Prostate gland (tissue), 2 donors: ENCODE measurements at regions not wholly inside any gene's neighbourhood (a gene's known extent, or its start where the extent isn't known, plus 50 kb on each side); places are given as distances from the start of the nearest gene placed in this dataset.

Experiments
- POLR2A ChIP-seq: fragments of 450-650 bp; IDR thresholded peaks from one replicate; pipeline ENCODE4 v1.6.1; 2016; ENCODE audit warnings: antibody characterized with exemption, mild to moderate bottlenecking
- POLR2AphosphoS5 ChIP-seq: sonication (generic); formaldehyde crosslinking; IDR thresholded peaks from one replicate; pipeline ENCODE4 v1.6.1; 2017; ENCODE audit warnings: antibody characterized with exemption
- TF ChIP-seq, protein P1 (sequence below), 4 experiments: fragments of 200-600 bp in 2 of 4; fragments of 450-650 bp in 2 of 4; sonication (generic) in 2 of 4; IDR thresholded peaks; 1 replicate in 3 of 4; 2 replicates in 1 of 4; pipeline ENCODE4 v1.5.1; 2016 to 2019; ENCODE audit warnings: antibody characterized with exemption in 4 of 4, mild to moderate bottlenecking in 2 of 4, moderate library complexity in 2 of 4

DNA sequence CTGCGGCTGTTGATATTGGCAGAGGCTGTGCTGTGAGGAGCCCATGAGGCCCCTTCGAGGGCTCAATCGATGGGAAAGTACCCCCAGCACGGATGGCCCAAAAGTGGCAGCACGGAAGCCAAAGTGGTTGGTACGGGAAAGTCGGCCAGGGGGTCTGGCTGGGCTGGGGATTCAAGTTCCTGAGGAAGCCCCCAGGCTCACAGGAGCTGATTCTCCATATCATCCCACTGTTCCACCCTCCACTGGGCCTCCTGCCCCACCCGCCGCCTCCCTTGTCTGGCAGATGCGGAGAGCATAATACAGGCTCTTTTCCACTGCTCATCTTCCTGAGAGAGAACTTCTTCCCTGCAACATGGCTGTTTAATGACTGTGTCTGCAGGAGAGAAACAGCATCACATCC, 217.8 kb upstream of the CST7 start:
- TF ChIP-seq POLR2AphosphoS5 (no peak), POLR2A (no peak)
- TF ChIP-seq, protein P1, sequence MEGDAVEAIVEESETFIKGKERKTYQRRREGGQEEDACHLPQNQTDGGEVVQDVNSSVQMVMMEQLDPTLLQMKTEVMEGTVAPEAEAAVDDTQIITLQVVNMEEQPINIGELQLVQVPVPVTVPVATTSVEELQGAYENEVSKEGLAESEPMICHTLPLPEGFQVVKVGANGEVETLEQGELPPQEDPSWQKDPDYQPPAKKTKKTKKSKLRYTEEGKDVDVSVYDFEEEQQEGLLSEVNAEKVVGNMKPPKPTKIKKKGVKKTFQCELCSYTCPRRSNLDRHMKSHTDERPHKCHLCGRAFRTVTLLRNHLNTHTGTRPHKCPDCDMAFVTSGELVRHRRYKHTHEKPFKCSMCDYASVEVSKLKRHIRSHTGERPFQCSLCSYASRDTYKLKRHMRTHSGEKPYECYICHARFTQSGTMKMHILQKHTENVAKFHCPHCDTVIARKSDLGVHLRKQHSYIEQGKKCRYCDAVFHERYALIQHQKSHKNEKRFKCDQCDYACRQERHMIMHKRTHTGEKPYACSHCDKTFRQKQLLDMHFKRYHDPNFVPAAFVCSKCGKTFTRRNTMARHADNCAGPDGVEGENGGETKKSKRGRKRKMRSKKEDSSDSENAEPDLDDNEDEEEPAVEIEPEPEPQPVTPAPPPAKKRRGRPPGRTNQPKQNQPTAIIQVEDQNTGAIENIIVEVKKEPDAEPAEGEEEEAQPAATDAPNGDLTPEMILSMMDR (IDR thresholded peaks at IDR 0.05) = no peak
